Smooth muscle cell (in vitro differentiated cells): ENCODE measurements at regions not wholly inside any gene's neighbourhood (a gene's known extent, or its start where the extent isn't known, plus 50 kb on each side); places are given as distances from the start of the nearest gene placed in this dataset.

Experiments
- DNase-seq: peaks from one replicate; lab custom pipeline; 2025; ENCODE audit not compliant: unreplicated experiment; lab: John Stamatoyannopoulos, UW
- H2AFZ ChIP-seq: fragments of 200-600 bp; sonication (generic); 2 replicates; pipeline ENCODE4 v1.6.0; 2016; ENCODE audit warnings: antibody characterized with exemption, low read depth, mild to moderate bottlenecking
- H3F3A ChIP-seq: fragments of 200-600 bp; sonication (generic); 2 replicates; pipeline ENCODE4 v1.6.0; 2017; ENCODE audit warnings: antibody characterized with exemption, low read depth
- H3K27ac ChIP-seq: fragments of 200-600 bp; sonication (generic); 2 replicates; pipeline ENCODE4 v1.5.1; 2016; ENCODE audit warnings: low read depth, mild to moderate bottlenecking
- H3K27me3 ChIP-seq: fragments of 200-600 bp; sonication (generic); 2 replicates; pipeline ENCODE4 v1.6.1; 2016; ENCODE audit warnings: low read depth, mild to moderate bottlenecking
- H3K36me3 ChIP-seq: fragments of 200-600 bp; sonication (generic); 2 replicates; pipeline ENCODE4 v1.5.1; 2016; ENCODE audit warnings: low read depth
- H3K4me1 ChIP-seq: fragments of 200-600 bp; sonication (generic); 2 replicates; pipeline ENCODE4 v1.5.1; 2016; ENCODE audit warnings: low read depth
- H3K4me2 ChIP-seq: fragments of 200-600 bp; sonication (generic); 2 replicates; pipeline ENCODE4 v1.6.0; 2016; ENCODE audit warnings: mild to moderate bottlenecking
- H3K4me3 ChIP-seq: fragments of 200-600 bp; sonication (generic); 2 replicates; pipeline ENCODE4 v1.5.1; 2016; ENCODE audit warnings: mild to moderate bottlenecking
- H3K79me2 ChIP-seq: fragments of 200-600 bp; sonication (generic); 2 replicates; pipeline ENCODE4 v1.6.0; 2016; ENCODE audit warnings: low read depth, mild to moderate bottlenecking
- H3K9ac ChIP-seq: fragments of 200-600 bp; sonication (generic); 2 replicates; pipeline ENCODE4 v1.6.0; 2016; ENCODE audit warnings: low read depth
- H3K9me3 ChIP-seq: fragments of 200-600 bp; sonication (generic); replicated peaks from 2 replicates; pipeline ENCODE4 v1.5.1; 2016; ENCODE audit warnings: low read depth
- H4K20me1 ChIP-seq: fragments of 200-600 bp; sonication (generic); 2 replicates; pipeline ENCODE4 v1.6.0; 2016; ENCODE audit warnings: low read depth
- WGBS: methylation state at CpG from one replicate; pipeline ENCODE4 v1.1.7; 2016; ENCODE audit warnings: low lambda C conversion rate; 5-methylcytosine and 5-hydroxymethylcytosine counted together
- TF ChIP-seq, protein P1 (sequence below): fragments of 200-600 bp; sonication (generic); IDR thresholded peaks from 2 replicates; pipeline ENCODE4 v1.5.1; 2017; ENCODE audit warnings: borderline replicate concordance, mild to moderate bottlenecking, antibody characterized with exemption; ENCODE audit not compliant: insufficient read depth, poor library complexity, severe bottlenecking

DNA sequence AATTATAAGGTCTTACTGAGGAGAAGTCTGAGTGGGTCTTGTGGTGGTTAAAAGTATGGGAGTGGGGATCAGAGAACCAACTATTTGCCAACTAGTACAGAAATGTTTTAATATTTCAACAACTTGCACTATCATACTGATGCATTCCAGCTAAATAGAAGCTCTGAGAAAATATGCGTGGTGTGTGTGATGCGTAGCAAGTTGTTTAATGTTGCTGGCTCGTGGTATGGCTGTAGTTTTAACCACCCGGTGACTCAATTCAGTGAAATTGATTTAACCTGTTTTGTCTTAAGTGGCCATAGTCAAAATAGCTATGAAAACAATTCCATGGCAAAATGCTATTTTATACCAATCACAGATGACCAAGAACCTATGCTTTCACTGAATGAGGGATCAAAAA lies 176.5 kb upstream of the SLC24A2 start:
- Histone ChIP-seq H3K27me3 (no peaks in the 10 kb centered on the region), H3K79me2 (no peaks in the 10 kb centered on the region), H3K9me3 (no peaks in the 10 kb centered on the region), H3K4me2 (no peak overlapping the region), H3K27ac (peak overlapping the region; percentile 16), H3F3A (peaks cover 10% of the 10 kb centered on the region), H3K4me1 (peaks cover 28% of the 10 kb centered on the region), H3K36me3 (no peaks in the 10 kb centered on the region), H4K20me1 (no peaks in the 10 kb centered on the region), H3K9ac (no peak overlapping the region), H2AFZ (no peak overlapping the region), H3K4me3 (no peak overlapping the region)
- DNase-seq: no peak
- TF ChIP-seq, protein P1, sequence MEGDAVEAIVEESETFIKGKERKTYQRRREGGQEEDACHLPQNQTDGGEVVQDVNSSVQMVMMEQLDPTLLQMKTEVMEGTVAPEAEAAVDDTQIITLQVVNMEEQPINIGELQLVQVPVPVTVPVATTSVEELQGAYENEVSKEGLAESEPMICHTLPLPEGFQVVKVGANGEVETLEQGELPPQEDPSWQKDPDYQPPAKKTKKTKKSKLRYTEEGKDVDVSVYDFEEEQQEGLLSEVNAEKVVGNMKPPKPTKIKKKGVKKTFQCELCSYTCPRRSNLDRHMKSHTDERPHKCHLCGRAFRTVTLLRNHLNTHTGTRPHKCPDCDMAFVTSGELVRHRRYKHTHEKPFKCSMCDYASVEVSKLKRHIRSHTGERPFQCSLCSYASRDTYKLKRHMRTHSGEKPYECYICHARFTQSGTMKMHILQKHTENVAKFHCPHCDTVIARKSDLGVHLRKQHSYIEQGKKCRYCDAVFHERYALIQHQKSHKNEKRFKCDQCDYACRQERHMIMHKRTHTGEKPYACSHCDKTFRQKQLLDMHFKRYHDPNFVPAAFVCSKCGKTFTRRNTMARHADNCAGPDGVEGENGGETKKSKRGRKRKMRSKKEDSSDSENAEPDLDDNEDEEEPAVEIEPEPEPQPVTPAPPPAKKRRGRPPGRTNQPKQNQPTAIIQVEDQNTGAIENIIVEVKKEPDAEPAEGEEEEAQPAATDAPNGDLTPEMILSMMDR: no peak
- 21% methylated on average over 4 of the region's 4 CpGs for WGBS

- no peak overlapping the region for H3K4me3 ChIP-seq
- H3K79me2 ChIP-seq: no peaks in the 10 kb centered on the region
- no peak overlapping the region for H3K9ac ChIP-seq
- no peaks in the 10 kb centered on the region for H3K27me3 ChIP-seq
- WGBS: 21% methylated on average over 1 of the region's 1 CpG
- no peak overlapping the region for H3K4me2 ChIP-seq
- no peak for DNase-seq
- no peak overlapping the region for H3K27ac ChIP-seq
- H3K9me3 ChIP-seq: no peaks in the 10 kb centered on the region
- TF ChIP-seq, protein P1: no peak
- H3K36me3 ChIP-seq: no peaks in the 10 kb centered on the region
- no peaks in the 10 kb centered on the region for H4K20me1 ChIP-seq
- H3F3A ChIP-seq: peaks cover 4% of the 10 kb centered on the region
- H2AFZ ChIP-seq: peak overlapping the region; percentile 73
- H3K4me1 ChIP-seq: peaks cover 7% of the 10 kb centered on the region
Observed at GRCh38 chr9:19947996-19948395, 159.2 kb upstream of the SLC24A2 start.

DNA sequence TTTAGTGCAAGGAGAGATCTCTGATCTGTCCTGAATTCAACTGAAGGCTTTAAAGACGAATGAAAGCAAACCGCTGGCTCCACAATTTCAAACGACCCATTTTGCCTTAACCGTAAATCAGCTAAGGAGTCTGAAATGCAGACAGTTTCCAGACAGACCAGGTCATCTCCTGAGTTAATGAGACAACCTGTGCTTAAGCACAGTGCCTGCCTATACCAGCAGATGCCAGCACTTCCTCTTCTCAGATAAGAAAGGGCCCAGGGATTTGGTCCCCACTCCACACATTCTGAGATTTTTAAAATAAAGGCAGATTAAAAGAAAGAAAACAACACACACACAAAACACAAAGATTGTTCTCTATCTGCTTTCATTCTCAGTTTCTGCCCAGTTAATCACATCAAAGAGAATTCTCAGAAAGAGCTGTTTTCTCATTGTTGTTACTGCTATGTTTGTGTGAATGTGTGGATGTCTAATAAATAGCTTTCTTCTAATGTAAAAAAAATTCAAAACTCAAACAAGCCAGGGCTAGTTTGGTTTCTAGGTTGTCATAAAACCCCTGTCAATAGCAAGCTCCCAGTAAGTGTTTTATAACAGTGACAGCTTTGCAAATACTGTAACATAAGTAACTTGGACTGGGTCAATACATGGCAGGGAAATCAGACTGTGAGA lies 157.7 kb upstream of the SLC24A2 start:
- TF ChIP-seq, protein P1: peak; percentile 52
- Histone ChIP-seq H3K4me3 (no peak overlapping the region), H3K9me3 (no peaks in the 10 kb centered on the region), H3K9ac (no peak overlapping the region), H3K36me3 (no peaks in the 10 kb centered on the region), H3K4me1 (peaks cover 7% of the 10 kb centered on the region), H4K20me1 (no peaks in the 10 kb centered on the region), H3F3A (peaks cover 4% of the 10 kb centered on the region), H3K79me2 (no peaks in the 10 kb centered on the region), H3K4me2 (peak overlapping the region; percentile 52), H3K27me3 (no peaks in the 10 kb centered on the region), H2AFZ (peak overlapping the region; percentile 77), H3K27ac (peak overlapping the region; percentile 36)
- no peak for DNase-seq
- WGBS: 2% methylated on average over 4 of the region's 4 CpGs

- no peak for DNase-seq
- Histone ChIP-seq H3K4me1 (peaks cover 7% of the 10 kb centered on the region), H2AFZ (no peak overlapping the region), H3K9me3 (no peaks in the 10 kb centered on the region), H3K9ac (no peak overlapping the region), H3K27me3 (no peaks in the 10 kb centered on the region), H3K4me3 (no peak overlapping the region), H3K36me3 (no peaks in the 10 kb centered on the region), H3K79me2 (no peaks in the 10 kb centered on the region), H3K27ac (no peak overlapping the region), H4K20me1 (no peaks in the 10 kb centered on the region), H3K4me2 (no peak overlapping the region), H3F3A (peaks cover 10% of the 10 kb centered on the region)
- TF ChIP-seq, protein P1: no peak
- WGBS: 75% methylated on average over 2 of the region's 2 CpGs
Observed at GRCh38 chr9:19941874-19942273, 153.0 kb upstream of the SLC24A2 start.
